ENCODE measurements at regions not wholly inside any gene's neighbourhood (a gene's known extent, or its start where the extent isn't known, plus 50 kb on each side); places are given as distances from the start of the nearest gene placed in this dataset.
A peak's percentile ranks its signal among the peaks of the same experiment; 100 is the strongest.

- 86 to 93% methylated on average over 1 of the region's 1 CpG for WGBS, 2 donors
- no peaks in the 10 kb centered on the region for H3K36me3 ChIP-seq
Observed at GRCh38 chr5:87951661-87952060, 317.0 kb downstream of the TMEM161B start.

GRCh38 chr5:87949676-87950631 is 318.7 kb downstream of the TMEM161B start:
- H3K36me3 ChIP-seq: no peaks in the 10 kb centered on the region
- H3K27ac ChIP-seq: no peak overlapping the region
- WGBS, 2 donors: 58 to 59% methylated on average over 10 of the region's 10 CpGs
- no peak for TF ChIP-seq CTCF (IDR thresholded peaks at IDR 0.05)
- no peak overlapping the region for H3K4me3 ChIP-seq
- ATAC-seq (peak in 1 of 8 donors; percentile 29), DNase-seq (no peak)
- peaks cover 0 to 11% (median 0%) of the 10 kb centered on the region in 9 donors for H3K4me1 ChIP-seq
- peaks cover 0 to 5% (median 0%) of the 10 kb centered on the region in 7 donors for H3K27me3 ChIP-seq
- no peaks in the 10 kb centered on the region for H3K9me3 ChIP-seq
- intact Hi-C loops (cut with DNase I): loop anchor here in 1 of 10 donors (10.0 kb wide), 1 partner anchor 115 kb away; no protein-coding TSS in a partner anchor

More at GRCh38 chr5:87951661-87952060, 317.0 kb downstream of the TMEM161B start:
- Histone ChIP-seq H3K9me3 (no peaks in the 10 kb centered on the region), H3K27me3 (peaks cover 0 to under 1% (median 0%) of the 10 kb centered on the region in 7 donors), H3K4me1 (peaks cover 0 to 11% (median 0%) of the 10 kb centered on the region in 9 donors), H3K4me3 (no peak overlapping the region), H3K27ac (no peak overlapping the region)
- DNase-seq (no peak), ATAC-seq (no peak)
- intact Hi-C loops (cut with DNase I): no loop called here
- TF ChIP-seq CTCF (IDR thresholded peaks at IDR 0.05): no peak

- intact Hi-C loops (cut with DNase I): loop anchor here in 1 of 10 donors (10.0 kb wide), 1 partner anchor 116 kb away; no protein-coding TSS in a partner anchor
- H3K27me3 ChIP-seq: peaks cover 0 to 5% (median 0%) of the 10 kb centered on the region in 7 donors
- no peaks in the 10 kb centered on the region for H3K9me3 ChIP-seq
- peaks cover 0 to 13% (median 0%) of the 10 kb centered on the region in 9 donors for H3K4me1 ChIP-seq
- ATAC-seq (no peak), DNase-seq (no peak)
- no peak overlapping the region for H3K27ac ChIP-seq
- no peak for TF ChIP-seq CTCF (IDR thresholded peaks at IDR 0.05)
- H3K36me3 ChIP-seq: no peaks in the 10 kb centered on the region
- 61 to 68% methylated on average over 2 of the region's 2 CpGs for WGBS, 2 donors
- H3K4me3 ChIP-seq: no peak overlapping the region
Observed at GRCh38 chr5:87948486-87948885, 320.2 kb downstream of the TMEM161B start.

- Histone ChIP-seq H3K36me3 (no peaks in the 10 kb centered on the region), H3K4me3 (no peak overlapping the region), H3K27me3 (peaks cover 0 to 5% (median 0%) of the 10 kb centered on the region in 7 donors), H3K27ac (no peak overlapping the region), H3K9me3 (no peaks in the 10 kb centered on the region), H3K4me1 (peaks cover 0 to 13% (median 0%) of the 10 kb centered on the region in 9 donors)
- 50 to 53% methylated on average over 4 of the region's 4 CpGs for WGBS, 2 donors
- intact Hi-C loops (cut with DNase I): loop anchor here in 1 of 10 donors (10.0 kb wide), 1 partner anchor 119 kb away; no protein-coding TSS in a partner anchor
- TF ChIP-seq CTCF (IDR thresholded peaks at IDR 0.05): no peak
- DNase-seq (no peak), ATAC-seq (no peak)
Observed at GRCh38 chr5:87946271-87946670, 322.4 kb downstream of the TMEM161B start.

Data from heart right ventricle (tissue), 16 donors.